Thoracic aorta (tissue), 2 donors: ENCODE measurements at regions not wholly inside any gene's neighbourhood (a gene's known extent, or its start where the extent isn't known, plus 50 kb on each side); places are given as distances from the start of the nearest gene placed in this dataset.

Experiments
- ATAC-seq: fragments of 150-250 bp; one replicate; pipeline ENCODE4 v1.8.0; 2017; ENCODE audit warnings: low read depth; ENCODE audit not compliant: insufficient number of reproducible peaks, low FRiP score
- DNase-seq: peaks from one replicate; pipeline ENCODE4 v3.0.0-alpha.2; 2020; ENCODE audit warnings: low spot score
- H3K27ac ChIP-seq, 2 donors: fragments of 200-600 bp; sonication (generic); 1 replicate in 1 of 2; 2 replicates in 1 of 2; pipeline ENCODE4 v1.5.1; 2016; ENCODE audit warnings: mild to moderate bottlenecking in 2 of 2, moderate library complexity in 2 of 2
- H3K27me3 ChIP-seq: fragments of 200-600 bp; sonication (generic); replicated peaks from 2 replicates; pipeline ENCODE4 v1.6.0; 2016; ENCODE audit warnings: mild to moderate bottlenecking; ENCODE audit not compliant: insufficient read depth
- H3K36me3 ChIP-seq: fragments of 200-600 bp; sonication (generic); one replicate; pipeline ENCODE4 v1.5.1; 2016
- H3K4me1 ChIP-seq, 2 donors: fragments of 200-600 bp; sonication (generic); 1 replicate in 1 of 2; 2 replicates in 1 of 2; pipeline versions ENCODE4 v1.5.1 to v1.6.0; 2016; ENCODE audit warnings: low read depth in 2 of 2, mild to moderate bottlenecking in 1 of 2; ENCODE audit not compliant: control insufficient read depth in 1 of 2
- H3K4me3 ChIP-seq: fragments of 200-600 bp; sonication (generic); 2 replicates; pipeline ENCODE4 v1.5.1; 2016; ENCODE audit warnings: mild to moderate bottlenecking
- H3K9me3 ChIP-seq: fragments of 200-600 bp; sonication (generic); 2 replicates; pipeline ENCODE4 v1.5.1; 2016
- CTCF ChIP-seq: fragments of 200-600 bp; sonication (generic); IDR thresholded peaks from one replicate; pipeline ENCODE4 v1.5.1; 2019; ENCODE audit warnings: antibody characterized with exemption

GRCh38 chr10:7484456-7485243 is 73.8 kb upstream of the SFMBT2 start:
- no peak overlapping the region for H3K27ac ChIP-seq
- no peak for DNase-seq
- no peaks in the 10 kb centered on the region for H3K36me3 ChIP-seq
- peak overlapping the region; percentile 23 for H3K4me3 ChIP-seq
- no peak for ATAC-seq
- H3K4me1 ChIP-seq = no peaks in the 10 kb centered on the region
- no peak for TF ChIP-seq CTCF
- no peaks in the 10 kb centered on the region for H3K9me3 ChIP-seq
- H3K27me3 ChIP-seq = no peaks in the 10 kb centered on the region

GRCh38 chr10:7483848-7484247 is 73.0 kb upstream of the SFMBT2 start:
- H3K27ac ChIP-seq = no peak overlapping the region

GRCh38 chr10:7482992-7483391 is 72.2 kb upstream of the SFMBT2 start:
- TF ChIP-seq CTCF = no peak
- H3K36me3 ChIP-seq = no peaks in the 10 kb centered on the region
- H3K4me1 ChIP-seq = no peaks in the 10 kb centered on the region
- no peak for DNase-seq
- H3K27me3 ChIP-seq = no peaks in the 10 kb centered on the region
- no peak overlapping the region for H3K4me3 ChIP-seq
- H3K9me3 ChIP-seq = no peaks in the 10 kb centered on the region
- ATAC-seq = no peak
- H3K27ac ChIP-seq = no peak overlapping the region

More at GRCh38 chr10:7483848-7484247, 73.0 kb upstream of the SFMBT2 start:
- H3K36me3 ChIP-seq = no peaks in the 10 kb centered on the region
- no peak for TF ChIP-seq CTCF
- no peak overlapping the region for H3K4me3 ChIP-seq
- DNase-seq = no peak
- H3K9me3 ChIP-seq = no peaks in the 10 kb centered on the region
- ATAC-seq = no peak
- H3K4me1 ChIP-seq = no peaks in the 10 kb centered on the region
- no peaks in the 10 kb centered on the region for H3K27me3 ChIP-seq

GRCh38 chr10:7481368-7481765 is 70.5 kb upstream of the SFMBT2 start:
- no peak overlapping the region for H3K4me3 ChIP-seq
- no peak for ATAC-seq
- no peaks in the 10 kb centered on the region for H3K9me3 ChIP-seq

More at GRCh38 chr10:7481368-7481765, 70.5 kb upstream of the SFMBT2 start:
- Histone ChIP-seq H3K4me1 (no peaks in the 10 kb centered on the region), H3K36me3 (no peaks in the 10 kb centered on the region), H3K27ac (no peak overlapping the region), H3K27me3 (no peaks in the 10 kb centered on the region)
- no peak for TF ChIP-seq CTCF
- DNase-seq = no peak
